ENCODE measurements at regions not wholly inside any gene's neighbourhood (a gene's known extent, or its start where the extent isn't known, plus 50 kb on each side); places are given as distances from the start of the nearest gene placed in this dataset.
"Not testable (repeated sequence)": the region's sequence is repeated elsewhere in the genome, so short reads cannot be mapped to it uniquely, and the experiment has no call there.

DNA sequence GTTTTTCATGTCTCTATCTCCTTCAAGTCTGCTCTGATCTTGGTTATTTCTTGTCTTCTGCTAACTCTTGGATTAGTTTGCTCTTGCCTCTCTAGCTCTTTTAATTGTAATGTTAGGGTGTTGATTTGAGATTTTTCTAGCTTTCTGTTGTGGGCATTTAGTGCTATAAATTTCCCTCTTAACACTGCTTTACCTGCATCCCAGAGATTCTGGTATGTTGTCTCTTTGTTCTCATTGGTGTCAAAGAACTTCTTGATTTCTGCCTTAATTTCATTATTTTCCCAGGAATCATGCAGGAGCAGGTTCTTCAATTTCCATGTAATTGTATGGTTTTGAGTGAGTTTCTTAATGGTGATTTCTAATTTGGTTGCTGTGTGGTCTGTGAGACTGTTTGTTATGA lies 128.5 kb upstream of the ZNF267 start:
- DNase-seq (ENCODE audit: low read depth in 2 of 2), result not testable (repeated sequence)

DNA sequence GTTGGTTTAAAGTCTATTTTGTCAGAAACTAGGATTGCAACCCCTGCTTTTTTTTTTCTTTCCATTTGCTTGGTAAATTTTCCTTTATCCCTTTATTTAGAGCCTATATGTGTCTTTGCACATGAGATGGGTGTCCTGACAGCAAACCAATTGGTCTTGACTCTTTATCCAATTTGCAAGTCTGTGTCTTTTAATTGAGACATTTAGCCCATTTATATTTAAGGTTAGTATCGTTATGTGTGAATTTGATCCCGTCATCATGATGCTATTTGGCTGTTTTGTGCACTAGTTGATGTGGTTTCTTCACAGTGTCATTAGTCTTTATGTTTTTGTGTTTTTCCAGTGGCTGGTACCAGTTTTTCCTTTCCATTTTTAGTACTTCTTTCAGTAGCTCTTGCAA lies 127.7 kb upstream of the ZNF267 start:
- DNase-seq (ENCODE audit: low read depth in 2 of 2), result no peak

DNA sequence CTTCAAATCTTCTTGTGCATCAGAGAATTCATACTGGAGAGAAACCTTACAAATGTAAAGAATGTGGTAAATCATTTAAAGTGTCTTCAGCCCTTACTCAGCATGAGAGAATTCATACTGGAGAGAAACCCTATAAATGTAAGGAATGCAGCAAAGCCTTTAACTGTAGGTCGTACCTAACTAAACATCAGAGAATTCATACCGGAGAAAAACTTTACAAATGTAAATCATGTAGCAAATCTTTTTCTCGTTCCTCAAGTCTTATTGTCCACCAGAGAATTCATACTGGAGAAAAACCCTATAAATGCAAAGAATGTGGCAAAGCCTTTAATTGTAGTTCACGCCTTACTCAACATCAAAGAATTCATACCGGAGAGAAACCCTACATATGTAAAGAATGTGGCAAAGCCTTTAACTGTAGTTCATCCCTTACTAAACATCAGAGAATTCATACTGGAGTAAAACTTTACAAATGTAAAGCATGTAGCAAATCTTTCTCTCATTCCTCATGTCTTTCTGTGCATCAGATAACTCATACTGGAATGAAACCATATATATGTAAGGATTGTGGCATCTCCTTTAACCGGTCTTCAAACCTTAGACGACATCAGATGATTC lies 118.5 kb upstream of the ZNF267 start:
- DNase-seq (ENCODE audit: low read depth in 2 of 2), result no peak

DNA sequence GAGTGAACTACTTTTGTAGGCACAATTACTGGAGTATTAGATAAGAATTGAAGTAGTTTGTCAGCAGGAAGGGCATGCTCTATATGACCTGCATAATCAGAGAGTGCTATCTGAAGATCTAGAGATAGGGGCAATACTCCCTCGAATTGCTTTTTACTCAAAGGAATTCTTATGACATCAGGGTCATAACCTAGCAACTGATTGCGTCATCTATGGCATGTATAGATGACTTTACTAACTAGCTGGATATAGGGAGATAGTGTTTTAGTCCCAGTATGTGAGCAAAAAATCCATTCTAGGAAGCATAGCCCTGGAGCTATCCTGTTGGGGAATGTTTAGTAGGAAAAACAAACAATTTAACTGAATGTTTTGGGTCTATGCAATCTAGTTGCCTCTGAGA lies 109.5 kb upstream of the ZNF267 start:
- no peak for DNase-seq (ENCODE audit: low read depth in 2 of 2)

DNA sequence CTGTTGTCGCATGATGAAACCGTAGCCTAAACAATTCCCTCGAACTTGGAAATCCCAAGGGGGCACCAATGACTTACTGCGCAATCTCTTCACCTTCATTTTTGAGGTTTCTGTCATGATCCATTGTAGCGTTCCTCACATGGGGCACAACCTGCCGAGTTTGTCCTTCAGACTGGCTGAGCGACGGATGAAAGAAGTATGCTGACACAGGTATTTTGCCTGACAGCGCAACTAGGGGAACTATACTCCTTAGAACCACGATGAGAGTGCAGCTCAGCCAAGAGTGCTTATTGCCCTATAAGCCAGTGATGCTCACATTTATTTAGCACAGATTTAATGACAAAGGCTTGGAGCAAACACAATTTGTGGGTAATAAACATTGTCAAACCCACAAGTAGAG lies 106.3 kb upstream of the ZNF267 start:
- DNase-seq (ENCODE audit: low read depth in 2 of 2), result no peak

DNA sequence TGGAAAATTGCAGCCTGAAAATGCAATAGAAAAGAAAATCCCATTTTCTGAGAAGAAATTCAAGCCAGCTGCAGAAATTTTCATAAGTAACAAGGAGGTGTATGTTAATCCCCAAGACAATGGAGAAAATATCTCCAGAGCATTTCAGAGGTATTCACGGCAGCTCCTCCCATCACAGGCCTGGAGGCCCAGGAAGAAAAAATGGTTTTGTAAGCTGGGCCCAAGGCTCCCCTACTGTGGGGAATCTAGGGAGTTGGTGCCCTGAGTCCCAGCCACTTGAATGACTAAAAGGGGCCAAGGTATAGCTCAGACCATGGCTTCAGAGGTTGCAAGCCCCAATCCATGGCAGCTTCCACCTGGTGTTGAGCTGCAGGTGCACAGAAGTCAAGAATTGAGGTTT lies 93.3 kb upstream of the ZNF267 start:
- DNase-seq (ENCODE audit: low read depth in 2 of 2), result no peak

DNA sequence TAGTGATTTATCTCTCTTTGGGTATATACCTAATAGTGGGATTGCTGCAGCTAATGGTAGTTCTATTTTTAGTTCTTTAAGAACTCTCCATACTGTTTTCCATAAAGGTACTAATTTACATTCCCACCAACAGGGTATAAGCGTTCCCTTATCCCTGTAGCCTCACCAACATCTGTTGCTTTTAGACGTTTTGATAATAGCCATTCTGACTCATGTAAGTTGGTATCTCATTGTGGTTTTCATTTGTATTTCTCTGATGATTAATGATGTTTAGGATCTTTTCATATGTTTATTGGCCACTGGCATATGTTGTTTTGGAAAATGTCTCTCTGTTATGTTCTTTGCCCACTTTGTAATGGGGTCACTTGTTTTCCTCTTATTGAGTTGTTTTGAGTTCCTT lies 88.5 kb upstream of the ZNF267 start:
- no peak for DNase-seq (ENCODE audit: low read depth in 2 of 2)

DNA sequence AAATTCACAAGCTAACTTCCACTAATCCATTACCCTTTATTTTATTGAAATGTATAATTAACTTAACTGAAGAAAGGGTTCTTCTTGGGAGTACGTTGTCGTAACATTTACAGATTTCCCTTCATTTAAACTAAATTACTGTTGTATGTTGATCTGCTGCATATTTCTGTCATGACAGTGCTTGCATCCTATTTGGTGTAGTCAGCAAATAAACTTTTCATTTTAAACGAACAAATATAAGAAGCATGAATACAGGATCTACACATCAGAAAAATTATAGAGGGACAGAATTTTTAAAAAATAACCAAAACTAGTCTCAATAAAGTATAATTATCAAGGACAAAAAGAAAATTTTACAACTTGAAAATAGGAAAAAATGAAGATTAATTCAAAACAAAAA lies 66.5 kb upstream of the ZNF267 start:
- no peak for DNase-seq (ENCODE audit: low read depth in 2 of 2)

DNA sequence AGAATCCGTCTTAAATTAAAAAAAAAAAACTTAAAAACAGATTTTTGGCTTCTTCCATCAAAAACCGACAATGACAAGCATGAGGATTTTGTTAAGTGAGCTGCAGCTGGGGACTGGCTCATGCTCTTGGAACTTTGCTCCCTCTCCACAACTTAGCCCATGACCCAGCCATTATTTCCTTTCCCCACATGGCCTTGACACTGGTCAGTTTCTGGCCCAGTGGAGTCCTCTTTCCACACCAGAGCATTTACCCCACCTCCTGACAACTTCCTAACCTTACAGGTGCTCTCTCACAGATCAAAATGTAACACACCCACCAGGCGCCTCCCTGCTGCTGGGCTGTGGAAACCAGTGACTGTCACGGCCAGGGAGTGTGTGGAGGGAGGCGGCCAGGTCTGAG lies 62.7 kb upstream of the ZNF267 start:
- no peak for DNase-seq (ENCODE audit: low read depth in 2 of 2)

DNA sequence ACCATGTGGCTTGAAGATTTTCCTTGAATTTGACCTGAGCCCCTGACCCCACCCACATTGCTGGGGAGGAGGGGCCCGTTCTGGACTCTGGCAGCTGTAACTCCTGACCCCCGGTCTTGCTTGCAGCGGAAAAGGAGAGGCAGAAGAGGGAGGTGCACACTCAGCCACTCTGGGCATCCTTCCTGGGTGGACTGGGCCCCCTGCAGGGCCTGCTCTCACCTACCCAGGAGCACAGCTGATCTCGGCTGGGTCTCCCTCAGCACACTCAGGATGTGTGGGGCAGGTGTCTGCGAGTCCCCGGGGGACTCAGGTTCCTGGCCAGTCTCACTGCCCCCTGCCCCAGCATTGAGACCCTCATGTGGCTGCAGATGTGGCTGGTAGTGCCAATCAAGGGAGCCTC lies 57.5 kb upstream of the ZNF267 start:
- not testable (repeated sequence) for DNase-seq (ENCODE audit: low read depth in 2 of 2)

DNA sequence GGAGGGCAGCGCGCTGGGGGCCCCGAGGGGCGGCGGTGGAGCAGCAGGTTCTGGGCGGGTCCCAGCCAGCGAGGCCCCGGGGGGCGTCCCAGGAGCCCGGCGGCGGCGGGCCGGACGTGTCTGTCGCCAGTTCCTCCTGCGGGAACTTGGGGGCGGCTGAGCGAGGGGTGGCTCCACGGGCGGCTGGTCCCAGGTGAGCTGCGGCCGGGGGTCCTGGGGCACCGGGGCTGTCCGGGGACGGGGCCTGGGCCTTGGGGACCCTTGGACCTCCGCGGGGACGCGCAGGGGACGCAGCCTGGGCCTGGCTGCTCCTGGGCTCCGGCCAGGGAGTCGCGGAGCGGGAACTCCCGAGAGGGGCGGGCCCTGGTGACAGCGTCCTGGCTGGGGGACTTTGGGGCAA lies 54.2 kb upstream of the ZNF267 start:
- no peak for DNase-seq (ENCODE audit: low read depth in 2 of 2)

DNA sequence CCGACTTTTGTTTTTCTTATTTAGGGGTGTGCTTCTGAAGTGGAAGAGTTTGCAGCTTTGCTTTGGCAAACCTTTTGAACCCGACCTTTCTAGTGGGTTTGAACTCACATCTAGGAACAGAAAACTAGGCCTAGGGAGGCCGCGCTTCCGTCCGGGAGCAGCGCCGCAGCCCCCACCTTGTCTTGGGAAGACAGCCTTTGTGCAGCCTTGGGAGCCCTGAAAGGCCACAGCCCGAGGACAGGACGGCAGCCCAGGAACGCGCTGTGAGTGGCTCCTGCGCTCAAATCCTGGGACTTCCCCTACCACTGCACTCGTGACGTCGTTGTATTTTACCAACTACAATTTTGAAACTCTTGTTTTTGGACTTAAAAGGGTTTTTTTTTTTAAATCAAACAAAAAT lies 53.7 kb upstream of the ZNF267 start:
- no peak for DNase-seq (ENCODE audit: low read depth in 2 of 2)

Data from stimulated activated CD8-positive, alpha-beta memory T cell treated with anti-CD3 and anti-CD28 coated beads, Interleukin-15, amount 100 ng/mL, for 48 hours (primary cell).